Caco-2 (cell line): ENCODE measurements at regions not wholly inside any gene's neighbourhood (a gene's known extent, or its start where the extent isn't known, plus 50 kb on each side); places are given as distances from the start of the nearest gene placed in this dataset.

Experiments used
- BruUV-seq: library from RNA; stranded (reverse); fragments of 400-500 nt; replicated peaks from 2 replicates; lab custom pipeline; 2021; lab: Mats Ljungman, UMichigan
- CTCF ChIA-PET: fragments of 300-600 bp; sonication (Branson Sonifier 250); formaldehyde crosslinking; loops from one replicate; lab custom pipeline; 2022; ENCODE audit warnings: antibody characterized with exemption; lab: Charles Lee
- POLR2A ChIA-PET: fragments of 300-600 bp; sonication (Branson Sonifier 250); formaldehyde crosslinking; loops from one replicate; lab custom pipeline; 2022; ENCODE audit warnings: antibody characterized with exemption; lab: Charles Lee
- DNase-seq, 2 experiments: peaks; one replicate each; pipeline versions ENCODE4 v3.0.0 to v3.0.0-alpha.2; 2020 to 2022
- H3K27me3 ChIP-seq: replicated peaks from 2 replicates; pipeline ENCODE4 v1.6.0; 2011; ENCODE audit warnings: low read length; ENCODE audit not compliant: control insufficient read depth, insufficient read depth
- H3K36me3 ChIP-seq: 2 replicates; pipeline ENCODE4 v1.5.1; 2011; ENCODE audit warnings: low read length; ENCODE audit not compliant: control insufficient read depth, insufficient read depth
- H3K4me1 ChIP-seq: fragments of 250-450 bp; sonication (Bioruptor Pico); 2 replicates; pipeline ENCODE4 v1.5.1; 2020; ENCODE audit warnings: mild to moderate bottlenecking
- H3K4me3 ChIP-seq: 2 replicates; pipeline ENCODE4 v1.5.1; 2011; ENCODE audit warnings: low read depth, mild to moderate bottlenecking, control low read depth, low read length
- H3K9me3 ChIP-seq: fragments of 250-450 bp; sonication (Bioruptor Pico); 2 replicates; pipeline ENCODE4 v1.5.1; 2020; ENCODE audit warnings: mild to moderate bottlenecking, moderate library complexity
- H3K27ac Mint-ChIP-seq: one replicate; pipeline ENCODE4 v1.8.0; 2022; ENCODE audit warnings: mixed read lengths; ENCODE audit not compliant: unreplicated experiment
- H3K27me3 Mint-ChIP-seq: one replicate; pipeline ENCODE4 v1.8.0; 2022; ENCODE audit warnings: mixed read lengths; ENCODE audit not compliant: insufficient read depth, unreplicated experiment
- H3K36me3 Mint-ChIP-seq: one replicate; pipeline ENCODE4 v1.8.0; 2022; ENCODE audit warnings: mild to moderate bottlenecking, mixed read lengths; ENCODE audit not compliant: insufficient read depth, unreplicated experiment
- H3K4me1 Mint-ChIP-seq: one replicate; pipeline ENCODE4 v1.8.0; 2022; ENCODE audit warnings: low read depth, mixed read lengths; ENCODE audit not compliant: unreplicated experiment
- H3K4me3 Mint-ChIP-seq: one replicate; pipeline ENCODE4 v1.8.0; 2022; ENCODE audit warnings: mild to moderate bottlenecking, moderate library complexity, mixed read lengths; ENCODE audit not compliant: unreplicated experiment
- H3K9me3 Mint-ChIP-seq: one replicate; pipeline ENCODE4 v1.8.0; 2022; ENCODE audit warnings: mixed read lengths; ENCODE audit not compliant: unreplicated experiment
- CTCF ChIP-seq, 2 experiments: fragments of 200-600 bp in 1 of 2; IDR thresholded peaks; 1 replicate in 1 of 2; 2 replicates in 1 of 2; pipeline versions ENCODE4 v1.5.1 to v1.8.0; 2011 to 2022; ENCODE audit warnings: antibody characterized with exemption in 1 of 2, control low read depth in 1 of 2, inconsistent platforms in 1 of 2, low read depth in 1 of 2, low read length in 1 of 2, mild to moderate bottlenecking in 1 of 2, moderate library complexity in 1 of 2; ENCODE audit not compliant: insufficient read depth in 1 of 2, severe bottlenecking in 1 of 2, unreplicated experiment in 1 of 2
- intact Hi-C: fragments of 100-400 bp; cut with micrococcal nuclease; formaldehyde crosslinking; loops from one replicate; pipeline ENCODE4 v1.10.0; 2022; ENCODE audit not compliant: unreplicated experiment

GRCh38 chr13:103926118-103926517 is 859.9 kb upstream of the SLC10A2 start:
- Mint-ChIP-seq H3K27ac (no peak overlapping the region), H3K4me1 (no peaks in the 10 kb centered on the region), H3K36me3 (no peaks in the 10 kb centered on the region)

GRCh38 chr13:103908911-103909310 is 842.7 kb upstream of the SLC10A2 start:
- H3K9me3 ChIP-seq, result no peaks in the 10 kb centered on the region
- no TSS peak for BruUV-seq
- Mint-ChIP-seq H3K4me1 (no peaks in the 10 kb centered on the region), H3K4me3 (no peak overlapping the region), H3K27me3 (no peaks in the 10 kb centered on the region), H3K36me3 (no peaks in the 10 kb centered on the region), H3K27ac (no peak overlapping the region), H3K9me3 (no peaks in the 10 kb centered on the region)
- ChIA-PET CTCF (no interaction called here), POLR2A (no interaction called here)
- no peaks in the 10 kb centered on the region for H3K27me3 ChIP-seq
- H3K4me1 ChIP-seq, result no peaks in the 10 kb centered on the region
- H3K4me3 ChIP-seq, result no peak overlapping the region
- no peak for DNase-seq
- intact Hi-C loops, result no loop called here
- TF ChIP-seq CTCF (IDR thresholded peaks at IDR 0.05; ENCODE audit: insufficient read depth in 1 of 2, low read depth in 1 of 2, low read length in 1 of 2, severe bottlenecking in 1 of 2, unreplicated experiment in 1 of 2), result no peak
- H3K36me3 ChIP-seq, result no peaks in the 10 kb centered on the region

More at GRCh38 chr13:103926118-103926517, 859.9 kb upstream of the SLC10A2 start:
- ChIA-PET POLR2A (no interaction called here), CTCF (no interaction called here)
- H3K36me3 ChIP-seq, result no peaks in the 10 kb centered on the region
- no peaks in the 10 kb centered on the region; the same call in 1 of the 2 replicates for H3K9me3 ChIP-seq
- no peaks in the 10 kb centered on the region for H3K4me1 ChIP-seq
- BruUV-seq, result no TSS peak
- H3K27me3 Mint-ChIP-seq, result no peaks in the 10 kb centered on the region
- no peak for TF ChIP-seq CTCF (IDR thresholded peaks at IDR 0.05; ENCODE audit: insufficient read depth in 1 of 2, low read depth in 1 of 2, low read length in 1 of 2, severe bottlenecking in 1 of 2, unreplicated experiment in 1 of 2)
- no peak for DNase-seq
- H3K27me3 ChIP-seq, result no peaks in the 10 kb centered on the region
- no peak overlapping the region for H3K4me3 Mint-ChIP-seq
- intact Hi-C loops, result no loop called here
- no peak overlapping the region for H3K4me3 ChIP-seq
- no peaks in the 10 kb centered on the region for H3K9me3 Mint-ChIP-seq

- Mint-ChIP-seq H3K36me3 (no peaks in the 10 kb centered on the region), H3K4me1 (no peaks in the 10 kb centered on the region), H3K27ac (no peak overlapping the region), H3K4me3 (no peak overlapping the region), H3K27me3 (no peaks in the 10 kb centered on the region), H3K9me3 (no peaks in the 10 kb centered on the region)
- intact Hi-C loops, result no loop called here
- no peaks in the 10 kb centered on the region for H3K36me3 ChIP-seq
- DNase-seq, result no peak
- no TSS peak for BruUV-seq
- no peak for TF ChIP-seq CTCF (IDR thresholded peaks at IDR 0.05; ENCODE audit: insufficient read depth in 1 of 2, low read depth in 1 of 2, low read length in 1 of 2, severe bottlenecking in 1 of 2, unreplicated experiment in 1 of 2)
- no peaks in the 10 kb centered on the region for H3K4me1 ChIP-seq
- POLR2A ChIA-PET, result no interaction called here
- no peaks in the 10 kb centered on the region for H3K9me3 ChIP-seq
- no peaks in the 10 kb centered on the region for H3K27me3 ChIP-seq
- CTCF ChIA-PET, result no interaction called here
- no peak overlapping the region for H3K4me3 ChIP-seq
Measured at GRCh38 chr13:103908274-103908673, 842.1 kb upstream of the SLC10A2 start.
